Keratinocyte (primary cell): ENCODE measurements at regions not wholly inside any gene's neighbourhood (a gene's known extent, or its start where the extent isn't known, plus 50 kb on each side); places are given as distances from the start of the nearest gene placed in this dataset.

Experiments used
- DNase-seq: peaks from one replicate; pipeline ENCODE4 v3.0.0-alpha.2; 2011; ENCODE audit warnings: low read depth, missing footprints, low spot score
- FAIRE-seq: peaks from 2 replicates; lab custom pipeline; 2011; peaks lifted over from hg19 to GRCh38; lab: Jason Lieb, UNC
- H2AFZ ChIP-seq: 2 replicates; pipeline ENCODE4 v1.6.0; 2012; ENCODE audit warnings: low read length, control low read depth, inconsistent platforms; ENCODE audit not compliant: control insufficient read depth
- H3K27ac ChIP-seq: 2 replicates; pipeline ENCODE4 v1.5.1; 2011; ENCODE audit warnings: low read length; ENCODE audit not compliant: control insufficient read depth, insufficient read depth
- H3K27me3 ChIP-seq: 3 replicates; pipeline ENCODE4 v1.6.0; 2011; ENCODE audit warnings: low read length; ENCODE audit not compliant: control insufficient read depth, insufficient read depth; ENCODE audit errors: extremely low read depth
- H3K36me3 ChIP-seq, 2 experiments: 2 replicates in 1 of 2; 3 replicates in 1 of 2; pipeline ENCODE4 v1.5.1; 2011; ENCODE audit warnings: low read length in 2 of 2, mild to moderate bottlenecking in 1 of 2; ENCODE audit not compliant: control insufficient read depth in 2 of 2, insufficient read depth in 2 of 2; ENCODE audit errors: extremely low read depth in 1 of 2
- H3K4me1 ChIP-seq: 3 replicates; pipeline ENCODE4 v1.5.1; 2011; ENCODE audit warnings: low read length; ENCODE audit not compliant: control insufficient read depth, insufficient read depth; ENCODE audit errors: extremely low read depth
- H3K4me2 ChIP-seq: 3 replicates; pipeline ENCODE4 v1.6.0; 2011; ENCODE audit warnings: low read depth, low read length; ENCODE audit not compliant: control insufficient read depth, insufficient read depth; ENCODE audit errors: extremely low read depth
- H3K4me3 ChIP-seq, 3 experiments: fragments of 200-600 bp in 1 of 3; sonication (generic) in 1 of 3; 2 replicates in 2 of 3; 3 replicates in 1 of 3; pipeline ENCODE4 v1.5.1; 2011 to 2016; ENCODE audit warnings: low read length in 3 of 3, mild to moderate bottlenecking in 3 of 3, control low read depth in 2 of 3, inconsistent platforms in 1 of 3, low read depth in 1 of 3, mixed read lengths in 1 of 3, mixed run types in 1 of 3, moderate library complexity in 1 of 3; ENCODE audit not compliant: control insufficient read depth in 2 of 3, insufficient read depth in 2 of 3; ENCODE audit errors: extremely low read depth in 1 of 3
- H3K79me2 ChIP-seq: 2 replicates; pipeline ENCODE4 v1.6.0; 2012; ENCODE audit warnings: low read length; ENCODE audit not compliant: control insufficient read depth, insufficient read depth
- H3K9ac ChIP-seq: 3 replicates; pipeline ENCODE4 v1.6.0; 2011; ENCODE audit warnings: low read length; ENCODE audit not compliant: control insufficient read depth, insufficient read depth; ENCODE audit errors: extremely low read depth
- H3K9me1 ChIP-seq: 3 replicates; pipeline ENCODE4 v1.6.0; 2011; ENCODE audit warnings: low read length; ENCODE audit not compliant: control insufficient read depth, insufficient read depth; ENCODE audit errors: extremely low read depth
- H3K9me3 ChIP-seq: 2 replicates; pipeline ENCODE4 v1.5.1; 2012; ENCODE audit warnings: low read depth, low read length; ENCODE audit not compliant: control insufficient read depth
- H4K20me1 ChIP-seq: 3 replicates; pipeline ENCODE4 v1.6.0; 2011; ENCODE audit warnings: low read length; ENCODE audit not compliant: control insufficient read depth, insufficient read depth; ENCODE audit errors: extremely low read depth
- CTCF ChIP-seq, 3 experiments: IDR thresholded peaks in 1 of 3; conservative IDR thresholded peaks in 1 of 3; optimal IDR thresholded peaks in 1 of 3; 2 replicates in 2 of 3; 3 replicates in 1 of 3; pipeline versions ENCODE3 to v1.5.1; 2011; ENCODE audit warnings: low read length in 3 of 3, mild to moderate bottlenecking in 3 of 3, moderate library complexity in 2 of 3, control low read depth in 1 of 3, inconsistent platforms in 1 of 3; ENCODE audit not compliant: insufficient read depth in 2 of 3; ENCODE audit errors: extremely low read depth in 1 of 3
- EZH2 ChIP-seq: IDR thresholded peaks from one replicate; pipeline ENCODE4 v1.6.1; 2012; ENCODE audit warnings: inconsistent platforms, mild to moderate bottlenecking, low read length, moderate library complexity
- dilution Hi-C: fragments of 300-500 bp; cut with MboI; formaldehyde crosslinking; loops from one replicate; pipeline ENCODE4 v1.7.0; 2020; ENCODE audit warnings: low sequenced_read_pairs; ENCODE audit not compliant: extremely low pct_ligation_motif_present

- H3K27ac ChIP-seq, result no peak overlapping the region
- H2AFZ ChIP-seq, result no peak overlapping the region
- H3K4me3 ChIP-seq, result no peak overlapping the region
- no peaks in the 10 kb centered on the region for H3K9me3 ChIP-seq
- no peaks in the 10 kb centered on the region for H3K27me3 ChIP-seq
- no peak overlapping the region for H3K9ac ChIP-seq
- no peaks in the 10 kb centered on the region for H4K20me1 ChIP-seq
- FAIRE-seq (no peak), DNase-seq (no peak)
- TF ChIP-seq CTCF (optimal IDR thresholded peaks at IDR 0.05 in 1 of 3, IDR thresholded peaks at IDR 0.05 in 1 of 3, conservative IDR thresholded peaks at IDR 0.05 in 1 of 3; ENCODE audit: extremely low read depth in 1 of 3, insufficient read depth in 2 of 3, low read length in 3 of 3), result no peak
- TF ChIP-seq EZH2, result no peak
- H3K79me2 ChIP-seq, result no peaks in the 10 kb centered on the region
- no peaks in the 10 kb centered on the region for H3K36me3 ChIP-seq
- H3K4me2 ChIP-seq, result no peak overlapping the region
- H3K4me1 ChIP-seq, result peaks cover 43% of the 10 kb centered on the region
- no peaks in the 10 kb centered on the region for H3K9me1 ChIP-seq
- dilution Hi-C loops, result no loop called here
These were observed 123.3 kb downstream of the ACKR3 start for GRCh38 chr2:236692937-236693336.

- Histone ChIP-seq H3K27ac (no peak overlapping the region), H4K20me1 (no peaks in the 10 kb centered on the region), H3K4me1 (peaks cover 38% of the 10 kb centered on the region), H2AFZ (no peak overlapping the region), H3K4me2 (no peak overlapping the region), H3K9me3 (no peaks in the 10 kb centered on the region), H3K9ac (no peak overlapping the region), H3K9me1 (no peaks in the 10 kb centered on the region), H3K79me2 (no peaks in the 10 kb centered on the region), H3K27me3 (no peaks in the 10 kb centered on the region), H3K36me3 (no peaks in the 10 kb centered on the region), H3K4me3 (no peak overlapping the region)
- DNase-seq (no peak), FAIRE-seq (no peak)
- TF ChIP-seq CTCF (optimal IDR thresholded peaks at IDR 0.05 in 1 of 3, IDR thresholded peaks at IDR 0.05 in 1 of 3, conservative IDR thresholded peaks at IDR 0.05 in 1 of 3; ENCODE audit: extremely low read depth in 1 of 3, insufficient read depth in 2 of 3, low read length in 3 of 3), result no peak
- no peak for TF ChIP-seq EZH2
- dilution Hi-C loops, result no loop called here
These were observed 123.9 kb downstream of the ACKR3 start for GRCh38 chr2:236693531-236693930.
